Common myeloid progenitor, CD34-positive (primary cell): ENCODE measurements at regions not wholly inside any gene's neighbourhood (a gene's known extent, or its start where the extent isn't known, plus 50 kb on each side); places are given as distances from the start of the nearest gene placed in this dataset.

Source experiments
- CTCF ChIA-PET: fragments of 350-600 bp; sonication (Branson Sonifier 250); formaldehyde crosslinking; loops from one replicate; lab custom pipeline; 2021; ENCODE audit warnings: antibody characterized with exemption; lab: Charles Lee
- POLR2A ChIA-PET: fragments of 350-600 bp; sonication (Branson Sonifier 250); formaldehyde crosslinking; loops from one replicate; lab custom pipeline; 2021; ENCODE audit warnings: antibody characterized with exemption; lab: Charles Lee
- DNase-seq, 3 donors: peaks; one replicate each; pipeline versions ENCODE4 v3.0.0 to v3.0.0-alpha.2; 2013
- H3K27ac ChIP-seq, 2 experiments: 1 replicate in 1 of 2; 2 replicates in 1 of 2; pipeline ENCODE4 v1.7.0; 2013; ENCODE audit warnings: inconsistent platforms in 2 of 2, low read length in 2 of 2, mild to moderate bottlenecking in 2 of 2, low read depth in 1 of 2, moderate library complexity in 1 of 2; ENCODE audit not compliant: severe bottlenecking in 2 of 2, insufficient read depth in 1 of 2, poor library complexity in 1 of 2
- H3K27me3 ChIP-seq, 5 experiments: replicated peaks in 2 of 5; 1 replicate in 3 of 5; 2 replicates in 2 of 5; pipeline versions ENCODE4 v1.6.1 to v1.7.0; 2013; ENCODE audit warnings: low read length in 4 of 5, mild to moderate bottlenecking in 2 of 5, moderate library complexity in 2 of 5, inconsistent platforms in 1 of 5; ENCODE audit not compliant: insufficient read depth in 5 of 5, control insufficient read depth in 4 of 5
- H3K36me3 ChIP-seq, 4 experiments: 1 replicate in 2 of 4; 2 replicates in 2 of 4; pipeline versions ENCODE4 v1.6.1 to v1.7.0; 2013; ENCODE audit warnings: low read length in 3 of 4, control low read depth in 1 of 4, mild to moderate bottlenecking in 1 of 4; ENCODE audit not compliant: control insufficient read depth in 4 of 4, insufficient read depth in 4 of 4
- H3K4me1 ChIP-seq, 4 experiments: 1 replicate in 3 of 4; 2 replicates in 1 of 4; pipeline versions ENCODE4 v1.6.1 to v1.7.1; 2013; ENCODE audit warnings: low read length in 3 of 4, mild to moderate bottlenecking in 3 of 4, control low read depth in 1 of 4, inconsistent platforms in 1 of 4, moderate library complexity in 1 of 4; ENCODE audit not compliant: control insufficient read depth in 4 of 4, insufficient read depth in 4 of 4; ENCODE audit errors: control extremely low read depth in 1 of 4
- H3K4me3 ChIP-seq, 7 experiments: 1 replicate in 4 of 7; 2 replicates in 3 of 7; pipeline versions ENCODE4 v1.5.1 to v1.7.0; 2013; ENCODE audit warnings: mild to moderate bottlenecking in 7 of 7, low read length in 6 of 7, moderate library complexity in 6 of 7, inconsistent platforms in 2 of 7, low read depth in 2 of 7, control low read depth in 1 of 7; ENCODE audit not compliant: insufficient read depth in 4 of 7, control insufficient read depth in 1 of 7; ENCODE audit errors: extremely low read depth in 1 of 7
- H3K9me3 ChIP-seq, 5 experiments: 1 replicate in 4 of 5; 2 replicates in 1 of 5; pipeline versions ENCODE4 v1.6.1 to v1.7.1; 2013; ENCODE audit warnings: low read length in 4 of 5, mild to moderate bottlenecking in 2 of 5, inconsistent platforms in 1 of 5, low read depth in 1 of 5, moderate library complexity in 1 of 5; ENCODE audit not compliant: control insufficient read depth in 4 of 5, insufficient read depth in 2 of 5; ENCODE audit errors: control extremely low read depth in 1 of 5
- WGBS: methylation state at CpG from one replicate; pipeline ENCODE4 v1.1.5; 2013; ENCODE audit not compliant: insufficient coverage; 5-methylcytosine and 5-hydroxymethylcytosine counted together

DNA sequence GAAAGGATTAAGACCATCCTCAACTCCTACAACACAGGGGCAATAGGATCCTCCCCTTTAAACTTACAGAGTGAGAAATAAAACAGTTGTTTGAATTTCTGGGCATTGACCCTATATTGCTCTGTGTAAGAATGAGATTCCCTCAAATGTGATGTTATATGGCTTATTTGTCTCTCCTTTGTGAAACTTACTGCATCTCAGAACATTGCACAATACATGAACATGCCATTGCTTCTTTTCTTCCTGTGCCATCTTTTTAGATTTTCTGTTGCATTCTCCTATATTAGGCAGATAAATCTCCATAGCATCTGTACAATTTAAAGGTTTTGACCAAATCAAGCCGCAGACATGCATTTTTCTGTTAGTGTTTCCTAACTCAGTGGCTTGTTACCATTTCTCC lies 941.9 kb upstream of the FANCL start:
- POLR2A ChIA-PET: no interaction called here

DNA sequence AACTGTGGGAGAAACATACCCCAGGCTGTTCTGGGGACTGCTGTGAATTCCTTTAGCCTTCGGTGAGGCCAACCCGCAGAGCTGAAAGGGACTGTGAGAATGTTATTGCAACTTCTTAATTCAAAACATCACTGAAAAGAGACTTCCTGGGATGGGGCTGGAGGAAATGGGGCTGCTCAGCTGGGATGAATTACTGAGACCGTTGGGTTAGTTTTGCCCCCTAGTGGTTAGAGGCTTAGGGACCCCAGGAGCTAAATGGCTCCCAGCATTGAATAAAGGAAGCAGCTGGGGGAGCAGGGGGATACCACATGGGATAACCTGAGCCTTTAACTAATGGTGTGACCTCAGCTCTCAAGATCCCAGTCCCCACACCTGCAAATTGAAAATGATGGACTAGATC lies 941.1 kb upstream of the FANCL start:
- WGBS: 9% methylated on average over 1 of the region's 3 CpGs
- Histone ChIP-seq H3K4me3 (no peak overlapping the region), H3K9me3 (no peaks in the 10 kb centered on the region), H3K27me3 (no peaks in the 10 kb centered on the region), H3K4me1 (peaks cover 4 to 15% (median 8%) of the 10 kb centered on the region in 4 experiments), H3K36me3 (no peaks in the 10 kb centered on the region), H3K27ac (no peak overlapping the region)
- ChIA-PET POLR2A (no interaction called here), CTCF (interaction anchor here (0.7 to 3.1 kb wide), 10 partner anchors 8 to 1399 kb away, joined by 3 to 13 read pairs (median 4); no protein-coding TSS in a partner anchor)
- DNase-seq: peak; percentile 42 to 53 (median 44)

More for the DNA sequence above, 941.9 kb upstream of the FANCL start:
- Histone ChIP-seq H3K4me3 (no peak overlapping the region), H3K36me3 (no peaks in the 10 kb centered on the region), H3K4me1 (peaks cover 4 to 15% (median 8%) of the 10 kb centered on the region in 4 experiments), H3K27me3 (no peaks in the 10 kb centered on the region), H3K27ac (no peak overlapping the region), H3K9me3 (no peaks in the 10 kb centered on the region)
- CTCF ChIA-PET: interaction anchor here (1.2 to 3.1 kb wide), 4 partner anchors 11 to 164 kb away, joined by 3 to 13 read pairs (median 4); no protein-coding TSS in a partner anchor
- no peak for DNase-seq
- WGBS: 100% methylated on average over 1 of the region's 1 CpG

DNA sequence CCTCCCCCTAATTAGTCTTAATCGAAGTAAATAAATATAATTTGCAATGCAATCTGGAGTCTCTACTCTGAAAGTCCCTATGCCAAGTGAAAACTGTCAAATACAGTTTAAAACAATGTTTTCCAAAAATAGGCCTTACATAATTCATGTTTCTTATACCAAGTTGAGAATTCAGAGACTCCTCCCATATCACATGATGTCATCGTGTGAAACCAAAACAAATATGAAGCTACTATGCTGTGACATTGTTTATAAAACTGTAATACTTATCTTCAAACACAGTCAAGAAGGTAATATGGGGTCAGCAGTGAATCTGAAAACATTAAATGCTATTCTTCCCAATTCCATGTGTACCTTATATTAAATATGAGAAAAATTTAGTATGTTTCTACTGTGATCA lies 940.2 kb upstream of the FANCL start:
- DNase-seq: peak in 2 of 3 donors; percentile 14 to 26
- H3K4me1 ChIP-seq: peaks cover 4 to 15% (median 8%) of the 10 kb centered on the region in 4 experiments
- no peak overlapping the region for H3K4me3 ChIP-seq
- POLR2A ChIA-PET: no interaction called here
- WGBS: 89% methylated on average over 1 of the region's 2 CpGs
- CTCF ChIA-PET: interaction anchor here (1.5 to 3.1 kb wide), 3 partner anchors 18 to 156 kb away, joined by 3 to 13 read pairs (median 4); no protein-coding TSS in a partner anchor
- no peaks in the 10 kb centered on the region for H3K36me3 ChIP-seq
- H3K27me3 ChIP-seq: no peaks in the 10 kb centered on the region
- no peak overlapping the region for H3K27ac ChIP-seq
- H3K9me3 ChIP-seq: no peaks in the 10 kb centered on the region

DNA sequence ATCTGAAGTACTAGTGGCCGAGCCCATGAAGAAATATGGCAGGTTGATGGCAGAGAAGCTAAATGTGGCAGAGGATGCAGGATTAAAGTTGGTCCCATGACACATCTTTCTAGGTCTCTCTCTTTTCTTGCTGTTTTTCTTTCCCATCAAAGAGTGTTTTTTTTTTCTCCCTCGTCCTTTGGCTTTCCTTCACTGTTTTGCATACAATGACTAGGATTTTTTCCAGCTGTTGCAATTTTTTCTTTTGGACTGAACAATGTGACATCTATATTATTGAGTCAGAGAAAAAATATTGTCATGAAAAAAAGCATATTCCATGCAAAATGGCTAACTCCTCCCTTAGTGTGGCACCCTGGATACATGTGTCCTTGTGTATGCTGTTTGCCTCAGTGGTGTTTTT lies 939.5 kb upstream of the FANCL start:
- CTCF ChIA-PET: interaction anchor here (0.7 kb wide), 1 partner anchor 1379 kb away, joined by 3 read pairs; no protein-coding TSS in a partner anchor
- H3K9me3 ChIP-seq: no peaks in the 10 kb centered on the region
- DNase-seq: no peak
- H3K36me3 ChIP-seq: no peaks in the 10 kb centered on the region
- no peak overlapping the region for H3K27ac ChIP-seq
- POLR2A ChIA-PET: no interaction called here
- no CpG with 5 or more reads among the region's 2 CpGs for WGBS
- H3K4me3 ChIP-seq: no peak overlapping the region
- peaks cover 4 to 15% (median 8%) of the 10 kb centered on the region in 4 experiments for H3K4me1 ChIP-seq
- no peaks in the 10 kb centered on the region for H3K27me3 ChIP-seq

DNA sequence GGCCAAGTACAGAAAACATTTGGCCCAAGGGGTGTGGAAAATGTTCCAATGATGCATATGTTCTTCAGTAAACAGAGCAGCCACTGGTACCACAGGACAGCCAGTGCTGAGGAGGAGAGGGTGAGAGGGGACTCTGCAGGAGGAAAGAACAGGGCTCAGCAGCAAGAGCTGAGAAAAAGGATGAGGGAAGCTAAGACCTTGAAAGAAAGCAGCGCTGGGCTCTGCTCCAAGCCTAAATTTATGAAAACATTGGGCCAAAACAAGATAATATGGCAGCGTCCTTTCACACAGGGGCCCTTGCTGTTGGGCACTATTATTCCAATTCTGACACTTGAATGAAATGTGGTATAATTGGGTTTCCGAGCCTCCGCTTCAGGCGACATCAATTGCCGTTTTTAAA lies 939.0 kb upstream of the FANCL start:
- CTCF ChIA-PET: interaction anchor here (0.7 kb wide), 1 partner anchor 1380 kb away, joined by 3 read pairs; no protein-coding TSS in a partner anchor
- DNase-seq: no peak
- H3K9me3 ChIP-seq: no peaks in the 10 kb centered on the region
- WGBS: 98% methylated on average over 6 of the region's 6 CpGs
- H3K4me1 ChIP-seq: peaks cover 4 to 15% (median 8%) of the 10 kb centered on the region in 4 experiments
- H3K27ac ChIP-seq: no peak overlapping the region
- no peaks in the 10 kb centered on the region for H3K27me3 ChIP-seq
- H3K4me3 ChIP-seq: no peak overlapping the region
- POLR2A ChIA-PET: no interaction called here
- no peaks in the 10 kb centered on the region for H3K36me3 ChIP-seq

DNA sequence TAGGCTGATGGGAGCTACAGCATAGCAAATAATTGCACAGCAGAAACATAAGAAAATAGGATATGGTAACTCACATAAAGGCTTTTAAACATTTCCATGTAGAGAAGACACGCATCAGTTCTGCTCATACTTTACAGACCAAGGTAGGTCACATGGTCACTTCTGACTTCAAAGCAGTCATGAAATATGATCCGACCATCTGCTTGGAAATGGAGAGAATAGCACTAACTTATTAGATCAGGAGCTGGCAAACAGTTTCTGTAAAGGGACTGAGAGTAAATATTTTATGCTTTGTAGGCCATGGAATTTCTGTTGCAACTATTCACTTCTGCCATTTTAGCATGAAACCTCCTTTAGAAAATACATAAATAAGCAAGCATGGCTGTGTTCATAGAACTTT lies 936.6 kb upstream of the FANCL start:
- WGBS: 100% methylated on average over 2 of the region's 2 CpGs
- Histone ChIP-seq H3K36me3 (no peaks in the 10 kb centered on the region), H3K27ac (no peak overlapping the region), H3K27me3 (no peaks in the 10 kb centered on the region), H3K4me1 (peaks cover 0 to 6% (median 0%) of the 10 kb centered on the region in 4 experiments), H3K4me3 (no peak overlapping the region), H3K9me3 (no peaks in the 10 kb centered on the region)
- DNase-seq: no peak
- ChIA-PET CTCF (interaction anchor here (1.6 to 2.3 kb wide), 2 partner anchors 150 to 152 kb away, joined by 3 to 8 read pairs; no protein-coding TSS in a partner anchor), POLR2A (no interaction called here)

DNA sequence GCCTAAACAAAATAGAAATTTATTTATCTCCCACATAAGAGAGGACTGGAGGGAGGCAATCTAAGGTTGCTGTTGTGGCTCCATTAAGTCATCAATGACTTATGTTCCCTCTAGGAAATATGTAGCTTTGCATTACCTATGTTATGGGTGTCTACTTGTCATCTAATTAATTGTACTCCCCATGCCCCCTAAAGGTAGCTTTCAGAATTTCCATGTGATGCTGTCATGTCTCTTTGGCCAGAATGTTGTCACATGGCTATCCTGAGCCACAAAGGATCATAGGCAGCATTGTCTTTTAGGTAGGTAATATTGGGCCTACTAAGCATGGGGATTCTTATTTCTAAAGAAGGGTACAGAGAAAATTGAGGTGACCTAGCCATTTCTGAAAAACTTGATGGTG lies 935.6 kb upstream of the FANCL start:
- H3K4me3 ChIP-seq: no peak overlapping the region
- peak; percentile 14 to 42 (median 37) for DNase-seq
- no peaks in the 10 kb centered on the region for H3K27me3 ChIP-seq
- ChIA-PET CTCF (interaction anchor here (2.3 kb wide), 1 partner anchor 151 kb away, joined by 8 read pairs; no protein-coding TSS in a partner anchor), POLR2A (no interaction called here)
- no peaks in the 10 kb centered on the region for H3K4me1 ChIP-seq
- no peaks in the 10 kb centered on the region for H3K36me3 ChIP-seq
- no peak overlapping the region for H3K27ac ChIP-seq
- no peaks in the 10 kb centered on the region for H3K9me3 ChIP-seq
